HepG2 (cell line): ENCODE measurements at regions not wholly inside any gene's neighbourhood (a gene's known extent, or its start where the extent isn't known, plus 50 kb on each side); places are given as distances from the start of the nearest gene placed in this dataset.

Experiments
- ATAC-seq: fragments of 200-7000 bp; cut with Tn5 transposase; 3 replicates; pipeline ENCODE4 v1.9.1; 2020; ENCODE audit warnings: mild to moderate bottlenecking, moderate library complexity
- BruUV-seq: library from RNA; stranded (reverse); fragments of 400-500 nt; replicated peaks from 2 replicates; lab custom pipeline; 2021; lab: Mats Ljungman, UMichigan
- CTCF ChIA-PET: fragments of 300-600 bp; formaldehyde crosslinking; extraction: SDS; loops from one replicate; lab custom pipeline; 2021; ENCODE audit warnings: low total read pairs, inconsistent platforms, low intra/inter-chr PET ratio; lab: Yijun Ruan, JAX
- POLR2A ChIA-PET: fragments of 350-600 bp; sonication (Branson Sonifier 250); formaldehyde crosslinking; loops from one replicate; lab custom pipeline; 2020; ENCODE audit warnings: antibody characterized with exemption, inconsistent platforms; lab: Yijun Ruan, JAX
- DNase-seq: peaks from one replicate; pipeline ENCODE4 v3.0.0-alpha.2; 2015; ENCODE audit warnings: low spot score
- FAIRE-seq: peaks from 3 replicates; lab custom pipeline; 2011; peaks lifted over from hg19 to GRCh38; lab: Jason Lieb, UNC
- H2AFZ ChIP-seq: one replicate; pipeline ENCODE4 v1.6.1; 2011; ENCODE audit warnings: low read length, inconsistent platforms
- H3K27ac ChIP-seq: fragments of 300-600 bp; 3 replicates; pipeline ENCODE4 v1.8.0; 2011; ENCODE audit warnings: mixed run types, mild to moderate bottlenecking, mixed read lengths, low read length, inconsistent platforms; ENCODE audit not compliant: insufficient read depth; ENCODE audit errors: extremely low read length
- H3K27me3 ChIP-seq, 2 experiments: fragments of 200-600 bp in 1 of 2; 2 replicates in 1 of 2; 3 replicates in 1 of 2; pipeline versions ENCODE4 v1.6.0 to v1.8.0; 2011; ENCODE audit warnings: low read length in 2 of 2, mild to moderate bottlenecking in 2 of 2, moderate library complexity in 2 of 2, inconsistent platforms in 1 of 2; ENCODE audit not compliant: insufficient read depth in 2 of 2, control insufficient read depth in 1 of 2
- H3K36me3 ChIP-seq, 2 experiments: fragments of 200-600 bp in 1 of 2; replicated peaks in 1 of 2; 2 replicates in 1 of 2; 3 replicates in 1 of 2; pipeline versions ENCODE4 v1.5.1 to v1.8.0; 2011; ENCODE audit warnings: low read length in 2 of 2, inconsistent platforms in 1 of 2; ENCODE audit not compliant: insufficient read depth in 2 of 2, control insufficient read depth in 1 of 2
- H3K4me1 ChIP-seq: 2 replicates; pipeline ENCODE4 v1.5.1; 2012; ENCODE audit warnings: low read length, inconsistent platforms; ENCODE audit not compliant: insufficient read depth
- H3K4me2 ChIP-seq: 2 replicates; pipeline ENCODE4 v1.6.0; 2011; ENCODE audit warnings: low read depth, low read length, inconsistent platforms
- H3K4me3 ChIP-seq, 3 experiments: fragments of 200-600 bp in 1 of 3; sonication (generic), shearing (Covaris generic) in 1 of 3; replicated peaks in 1 of 3; 2 replicates each; pipeline ENCODE4 v1.5.1; 2011 to 2016; ENCODE audit warnings: low read length in 3 of 3, inconsistent platforms in 2 of 3, low read depth in 2 of 3, mild to moderate bottlenecking in 2 of 3, control low read depth in 1 of 3, mixed read lengths in 1 of 3; ENCODE audit not compliant: insufficient read depth in 1 of 3
- H3K79me2 ChIP-seq: one replicate; pipeline ENCODE4 v1.6.1; 2011; ENCODE audit warnings: low read length, inconsistent platforms; ENCODE audit not compliant: insufficient read depth
- H3K9ac ChIP-seq: 2 replicates; pipeline ENCODE4 v1.6.0; 2011; ENCODE audit warnings: mild to moderate bottlenecking, low read depth, low read length, inconsistent platforms; ENCODE audit not compliant: insufficient read depth
- H3K9me3 ChIP-seq: 2 replicates; pipeline ENCODE4 v1.5.1; 2012; ENCODE audit warnings: mild to moderate bottlenecking, low read length
- H4K20me1 ChIP-seq: 2 replicates; pipeline ENCODE4 v1.6.0; 2011; ENCODE audit warnings: inconsistent platforms, mild to moderate bottlenecking, low read length, moderate library complexity; ENCODE audit not compliant: insufficient read depth
- ARNTL ChIP-seq: sonication (generic); formaldehyde crosslinking; IDR thresholded peaks from 2 replicates; pipeline ENCODE4 v1.4.0; 2020; ENCODE audit warnings: mild to moderate bottlenecking, missing genetic modification reagents
- HNF4G ChIP-seq, 2 experiments: sonication (generic) in 1 of 2; formaldehyde crosslinking in 1 of 2; IDR thresholded peaks; 2 replicates each; pipeline versions ENCODE4 v1.4.0 to v1.6.1; 2011 to 2020; ENCODE audit warnings: borderline replicate concordance in 2 of 2, low read depth in 2 of 2, mild to moderate bottlenecking in 2 of 2, low read length in 1 of 2, missing genetic modification reagents in 1 of 2, moderate library complexity in 1 of 2
- POLR2AphosphoS5 ChIP-seq: IDR thresholded peaks from 2 replicates; pipeline ENCODE4 v1.6.1; 2012; ENCODE audit warnings: low read depth, low read length
- TEAD2 ChIP-seq: sonication (generic); formaldehyde crosslinking; IDR thresholded peaks from 2 replicates; pipeline ENCODE4 v1.9.0; 2021; ENCODE audit warnings: missing genetic modification reagents
- ZFP36 ChIP-seq: fragments of 150-350 bp; IDR thresholded peaks from 2 replicates; pipeline ENCODE4 v1.6.1; 2018; ENCODE audit warnings: borderline replicate concordance, low read length, low read depth; ENCODE audit not compliant: partially characterized antibody
- ZFP90 ChIP-seq: sonication (generic); formaldehyde crosslinking; IDR thresholded peaks from 2 replicates; pipeline ENCODE4 v1.8.0; 2022; ENCODE audit warnings: missing genetic modification reagents, mild to moderate bottlenecking, inconsistent platforms, borderline replicate concordance
- ZNF331 ChIP-seq: sonication (generic); formaldehyde crosslinking; IDR thresholded peaks from 2 replicates; pipeline ENCODE4 v1.4.0; 2020; ENCODE audit warnings: missing genetic modification reagents
- ZNF530 ChIP-seq: sonication (generic); formaldehyde crosslinking; IDR thresholded peaks from 2 replicates; pipeline ENCODE4 v1.5.0; 2020; ENCODE audit warnings: low read depth, mild to moderate bottlenecking, missing genetic modification reagents
- ZNF576 ChIP-seq: sonication (generic); formaldehyde crosslinking; IDR thresholded peaks from 2 replicates; pipeline ENCODE4 v1.4.0; 2020; ENCODE audit warnings: mild to moderate bottlenecking, missing genetic modification reagents
- ZNF775 ChIP-seq: sonication (generic); formaldehyde crosslinking; IDR thresholded peaks from 2 replicates; pipeline ENCODE4 v1.4.0; 2020; ENCODE audit warnings: missing genetic modification reagents, mild to moderate bottlenecking, moderate library complexity, borderline replicate concordance
- WGBS: methylation state at CpG from one replicate; pipeline ENCODE4 v1.1.6; 2017; ENCODE audit warnings: low lambda C conversion rate; 5-methylcytosine and 5-hydroxymethylcytosine counted together
- in situ Hi-C: cut with HindIII; loops from 2 replicates; pipeline ENCODE4 v1.10.0; 2017; ENCODE audit warnings: low pct_unique_long_range_greater_than_20kb; ENCODE audit not compliant: extremely low pct_ligation_motif_present
- intact Hi-C: fragments of 100-400 bp; cut with micrococcal nuclease; formaldehyde crosslinking; loops from one replicate; pipeline ENCODE4 v1.10.0; 2022; ENCODE audit not compliant: unreplicated experiment
- TF ChIP-seq, protein P1 (sequence below): sonication (generic); formaldehyde crosslinking; IDR thresholded peaks from 2 replicates; pipeline ENCODE4 v1.5.1; 2020; ENCODE audit warnings: mild to moderate bottlenecking, missing genetic modification reagents, borderline replicate concordance

- intact Hi-C loops: no loop called here
- no peak for FAIRE-seq
- H3K27me3 ChIP-seq: no peaks in the 10 kb centered on the region
- no peak overlapping the region for H3K4me3 ChIP-seq
- CTCF ChIA-PET: no interaction called here
- no peak overlapping the region for H2AFZ ChIP-seq
- TF ChIP-seq POLR2AphosphoS5 (no peak), ARNTL (CRISPR knock-in tag) (no peak), ZNF331 (no peak), TEAD2 (no peak), ZFP90 (no peak)
- TF ChIP-seq, protein P1, sequence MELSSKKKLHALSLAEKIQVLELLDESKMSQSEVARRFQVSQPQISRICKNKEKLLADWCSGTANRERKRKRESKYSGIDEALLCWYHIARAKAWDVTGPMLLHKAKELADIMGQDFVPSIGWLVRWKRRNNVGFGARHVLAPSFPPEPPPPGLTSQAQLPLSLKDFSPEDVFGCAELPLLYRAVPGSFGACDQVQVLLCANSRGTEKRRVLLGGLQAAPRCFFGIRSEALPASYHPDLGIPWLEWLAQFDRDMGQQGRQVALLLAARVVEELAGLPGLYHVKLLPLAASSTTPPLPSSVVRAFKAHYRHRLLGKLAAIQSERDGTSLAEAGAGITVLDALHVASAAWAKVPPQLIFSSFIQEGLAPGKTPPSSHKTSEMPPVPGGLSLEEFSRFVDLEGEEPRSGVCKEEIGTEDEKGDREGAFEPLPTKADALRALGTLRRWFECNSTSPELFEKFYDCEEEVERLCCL: no peak
- TF ChIP-seq, all 625 proteins: peak for 0
- DNase-seq (no peak), ATAC-seq (no peak)
- H4K20me1 ChIP-seq: no peaks in the 10 kb centered on the region
- BruUV-seq: no TSS peak
- H3K36me3 ChIP-seq: no peaks in the 10 kb centered on the region
- H3K9me3 ChIP-seq: peaks cover 27% of the 10 kb centered on the region
- no peaks in the 10 kb centered on the region for H3K79me2 ChIP-seq
- H3K4me2 ChIP-seq: no peak overlapping the region
- in situ Hi-C loops: no loop called here
- POLR2A ChIA-PET: no interaction called here
- 16% methylated on average over 6 of the region's 6 CpGs for WGBS
- H3K4me1 ChIP-seq: no peaks in the 10 kb centered on the region
- H3K9ac ChIP-seq: no peak overlapping the region
- H3K27ac ChIP-seq: no peak overlapping the region
Measured at GRCh38 chr15:47945872-47946650, 174.7 kb upstream of the SLC24A5 start.

GRCh38 chr15:47949815-47950214 lies 171.0 kb upstream of the SLC24A5 start:
- ChIA-PET CTCF (no interaction called here), POLR2A (no interaction called here)
- H3K36me3 ChIP-seq: no peaks in the 10 kb centered on the region
- in situ Hi-C loops: no loop called here
- no peaks in the 10 kb centered on the region for H3K4me1 ChIP-seq
- H3K9ac ChIP-seq: no peak overlapping the region
- H3K27me3 ChIP-seq: no peaks in the 10 kb centered on the region
- no peak overlapping the region for H2AFZ ChIP-seq
- no peak overlapping the region for H3K4me2 ChIP-seq
- 6% methylated on average over 4 of the region's 4 CpGs for WGBS
- H4K20me1 ChIP-seq: no peaks in the 10 kb centered on the region
- intact Hi-C loops: no loop called here
- ATAC-seq (no peak), FAIRE-seq (no peak), DNase-seq (no peak)
- no peak overlapping the region for H3K27ac ChIP-seq
- no TSS peak for BruUV-seq
- H3K9me3 ChIP-seq: peaks cover 32% of the 10 kb centered on the region
- no peak overlapping the region for H3K4me3 ChIP-seq
- H3K79me2 ChIP-seq: no peaks in the 10 kb centered on the region
- no peak for TF ChIP-seq ZNF576
- TF ChIP-seq HNF4G (IDR thresholded peaks at IDR 0.05; ENCODE audit: borderline replicate concordance, low read depth, low read length): no peak
- no peak for TF ChIP-seq HNF4G (CRISPR knock-in tag; IDR thresholded peaks at IDR 0.05; ENCODE audit: borderline replicate concordance, low read depth)
- no peak for TF ChIP-seq ZNF530 (CRISPR knock-in tag)
- no peak for TF ChIP-seq ZNF775 (CRISPR knock-in tag)
- TF ChIP-seq ZFP36: no peak
